K562 (cell line): ENCODE measurements at regions not wholly inside any gene's neighbourhood (a gene's known extent, or its start where the extent isn't known, plus 50 kb on each side); places are given as distances from the start of the nearest gene placed in this dataset.
A peak's percentile ranks its signal among the peaks of the same experiment; 100 is the strongest.

Experiments
- ATAC-seq: fragments of 200-7000 bp; cut with Tn5 transposase; 3 replicates; pipeline ENCODE4 v1.9.1; 2020; ENCODE audit warnings: moderate library complexity
- BruUV-seq: library from RNA; stranded (reverse); fragments of 400-500 nt; replicated peaks from 2 replicates; lab custom pipeline; 2021; lab: Mats Ljungman, UMichigan
- CTCF ChIA-PET: fragments of 300-600 bp; formaldehyde crosslinking; extraction: SDS; loops from one replicate; lab custom pipeline; 2021; ENCODE audit warnings: low intra/inter-chr PET ratio; lab: Yijun Ruan, JAX
- POLR2A ChIA-PET: fragments of 300-600, 350-650 bp; sonication (Branson Sonifier 250); formaldehyde crosslinking; extraction: SDS; loops from one replicate; lab custom pipeline; 2021; ENCODE audit warnings: antibody characterized with exemption, inconsistent platforms; lab: Yijun Ruan, JAX
- DNase-seq, 4 experiments: peaks; one replicate each; pipeline versions ENCODE4 v3.0.0 to v3.0.0-alpha.2; 2011 to 2018; ENCODE audit warnings: low spot score in 3 of 4, mixed read lengths in 3 of 4; ENCODE audit errors: extremely low read depth in 1 of 4
- FAIRE-seq: peaks from 2 replicates; lab custom pipeline; 2011; peaks lifted over from hg19 to GRCh38; lab: Jason Lieb, UNC
- H2AFZ ChIP-seq: 2 replicates; pipeline ENCODE4 v1.6.0; 2011; ENCODE audit warnings: low read depth, low read length, control low read depth, inconsistent platforms
- H3K27ac ChIP-seq: fragments of 200-600 bp; 3 replicates; pipeline ENCODE4 v1.8.0; 2011; ENCODE audit warnings: low read depth, mild to moderate bottlenecking, control low read depth, inconsistent platforms, low read length, moderate library complexity, mixed read lengths; ENCODE audit errors: extremely low read depth
- H3K27me3 ChIP-seq, 2 experiments: fragments of 300-600 bp in 1 of 2; 2 replicates in 1 of 2; 3 replicates in 1 of 2; pipeline versions ENCODE4 v1.6.0 to v1.8.0; 2011; ENCODE audit warnings: inconsistent platforms in 2 of 2, low read length in 2 of 2, mild to moderate bottlenecking in 1 of 2, mixed read lengths in 1 of 2, moderate library complexity in 1 of 2; ENCODE audit not compliant: control insufficient read depth in 2 of 2, insufficient read depth in 2 of 2
- H3K36me3 ChIP-seq: fragments of 300-600 bp; 3 replicates; pipeline ENCODE4 v1.8.0; 2011; ENCODE audit warnings: mild to moderate bottlenecking, low read length, inconsistent platforms; ENCODE audit not compliant: control insufficient read depth, insufficient read depth
- H3K4me1 ChIP-seq, 2 experiments: fragments of 200-600 bp in 1 of 2; replicated peaks in 1 of 2; 2 replicates in 1 of 2; 3 replicates in 1 of 2; pipeline versions ENCODE4 v1.5.1 to v1.8.0; 2011; ENCODE audit warnings: inconsistent platforms in 2 of 2, low read length in 2 of 2, mild to moderate bottlenecking in 1 of 2, mixed read lengths in 1 of 2, moderate library complexity in 1 of 2; ENCODE audit not compliant: control insufficient read depth in 2 of 2, insufficient read depth in 2 of 2
- H3K4me2 ChIP-seq: 2 replicates; pipeline ENCODE4 v1.6.1; 2011; ENCODE audit warnings: low read length, control low read depth, inconsistent platforms, mixed read lengths; ENCODE audit not compliant: insufficient read depth
- H3K4me3 ChIP-seq: fragments of 200-600 bp; sonication (generic), shearing (Covaris generic); 2 replicates; pipeline ENCODE4 v1.5.1; 2016; ENCODE audit warnings: control low read depth, inconsistent platforms
- H3K79me2 ChIP-seq: fragments of 200-600 bp; 3 replicates; pipeline ENCODE4 v1.8.0; 2011; ENCODE audit warnings: low read length, inconsistent platforms; ENCODE audit not compliant: control insufficient read depth, insufficient read depth
- H3K9ac ChIP-seq, 2 experiments: 2 replicates each; pipeline versions ENCODE4 v1.6.0 to v1.6.1; 2011; ENCODE audit warnings: low read depth in 2 of 2, low read length in 2 of 2, control low read depth in 1 of 2, inconsistent platforms in 1 of 2, mild to moderate bottlenecking in 1 of 2, mixed read lengths in 1 of 2; ENCODE audit not compliant: insufficient read depth in 1 of 2
- H3K9me1 ChIP-seq: one replicate; pipeline ENCODE4 v1.6.0; 2011; ENCODE audit warnings: inconsistent platforms, mild to moderate bottlenecking, low read length, moderate library complexity; ENCODE audit not compliant: control insufficient read depth, insufficient read depth
- H3K9me3 ChIP-seq: replicated peaks from 2 replicates; pipeline ENCODE4 v1.5.1; 2011; ENCODE audit warnings: low read depth, low read length, inconsistent platforms; ENCODE audit not compliant: control insufficient read depth, insufficient read depth
- H4K20me1 ChIP-seq: replicated peaks from 2 replicates; pipeline ENCODE4 v1.6.1; 2011; ENCODE audit warnings: low read length, inconsistent platforms, mixed read lengths; ENCODE audit not compliant: control insufficient read depth, insufficient read depth
- CHD7 ChIP-seq: fragments of 200-600 bp; sonication (generic); IDR thresholded peaks from one replicate; pipeline ENCODE4 v1.6.1; 2012; ENCODE audit warnings: mild to moderate bottlenecking, low read depth, low read length, inconsistent platforms
- EGR1 ChIP-seq: fragments of 450-650 bp; conservative IDR thresholded peaks from 2 replicates; pipeline ENCODE4 v1.6.1; 2017; ENCODE audit warnings: mild to moderate bottlenecking
- HMBOX1 ChIP-seq: sonication (generic); IDR thresholded peaks from 2 replicates; pipeline ENCODE4 v1.6.1; 2016
- MNT ChIP-seq, 2 experiments: fragments of 450-650 bp; conservative IDR thresholded peaks; 2 replicates each; pipeline ENCODE4 v1.6.1; 2017; ENCODE audit warnings: mild to moderate bottlenecking in 2 of 2, moderate library complexity in 2 of 2
- MTA2 ChIP-seq: fragments of 450-650 bp; IDR thresholded peaks from 2 replicates; pipeline ENCODE4 v1.6.1; 2016; ENCODE audit warnings: low read depth
- NFIC ChIP-seq: fragments of 450-650 bp; IDR thresholded peaks from 2 replicates; pipeline ENCODE4 v1.6.1; 2017; ENCODE audit warnings: mild to moderate bottlenecking, inconsistent platforms
- NR1H2 ChIP-seq: sonication (generic); formaldehyde crosslinking; IDR thresholded peaks from 2 replicates; pipeline ENCODE4 v1.4.0; 2020; ENCODE audit warnings: mild to moderate bottlenecking, missing genetic modification reagents
- RBM25 ChIP-seq: fragments of 200-400 bp; formaldehyde crosslinking; IDR thresholded peaks from 2 replicates; pipeline ENCODE4 v1.6.1; 2018; ENCODE audit warnings: low read length, low read depth, moderate library complexity; ENCODE audit not compliant: severe bottlenecking
- ZNF586 ChIP-seq: fragments of 450-650 bp; formaldehyde crosslinking; conservative IDR thresholded peaks from 2 replicates; pipeline ENCODE4 v1.4.0; 2020; ENCODE audit warnings: mild to moderate bottlenecking, moderate library complexity
- WGBS: fragments of 100-300 bp; shearing (Covaris generic); methylation state at CpG from one replicate; pipeline ENCODE4 v1.1.6; 2016; ENCODE audit warnings: low coverage, mixed read lengths; ENCODE audit not compliant: insufficient coverage; ENCODE audit errors: missing lambda C conversion rate; 5-methylcytosine and 5-hydroxymethylcytosine counted together
- in situ Hi-C: fragments of 300-500 bp; cut with MboI; formaldehyde crosslinking; loops from 4 replicates; pipeline ENCODE4 v1.15.0; 2018; ENCODE audit warnings: inconsistent platforms, mixed read lengths
- intact Hi-C: fragments of 100-400 bp; cut with micrococcal nuclease; formaldehyde crosslinking; loops from 2 replicates; pipeline ENCODE4 v1.14.2; 2022

GRCh38 chr1:197844651-197845050, 57.8 kb upstream of the C1orf53 start:
- intact Hi-C loops = no loop called here
- BruUV-seq = no TSS peak
- Histone ChIP-seq H3K79me2 (no peaks in the 10 kb centered on the region), H3K9me1 (no peaks in the 10 kb centered on the region), H2AFZ (peak overlapping the region; percentile 41; the same call in 1 of the 2 replicates), H3K4me1 (peaks cover 0 to 7% of the 10 kb centered on the region in 2 experiments; a peak in 3 of 5 replicates), H3K27ac (no peak overlapping the region), H3K4me3 (no peak overlapping the region), H3K9ac (no peak overlapping the region), H3K9me3 (no peaks in the 10 kb centered on the region), H4K20me1 (no peaks in the 10 kb centered on the region), H3K4me2 (no peak overlapping the region), H3K36me3 (no peaks in the 10 kb centered on the region), H3K27me3 (no peaks in the 10 kb centered on the region)
- WGBS = 14% methylated on average over 3 of the region's 3 CpGs
- ChIA-PET POLR2A (interaction anchor here (0.5 kb wide), 1 partner anchor 75 kb away, joined by 4 read pairs; no protein-coding TSS in a partner anchor), CTCF (no interaction called here)
- no peak for ATAC-seq
- in situ Hi-C loops = no loop called here
- no peak for FAIRE-seq
- no peak for DNase-seq
- TF ChIP-seq CHD7 = no peak
- TF ChIP-seq MTA2 = no peak
- TF ChIP-seq RBM25 = no peak
- 0 out of 2 replicates have a peak, but pooled peaks have one; percentile 24 for TF ChIP-seq EGR1
- TF ChIP-seq NR1H2 (CRISPR knock-in tag) = no peak
- 0 out of 2 replicates have a peak, but pooled peaks have one; percentile 37 for TF ChIP-seq HMBOX1
- no peak for TF ChIP-seq ZNF586 (CRISPR knock-in tag)
- TF ChIP-seq NFIC = peak; percentile 11; the same call in 1 of the 2 replicates
- TF ChIP-seq MNT (conservative IDR thresholded peaks at IDR 0.05) = no peak
